Urinary bladder (tissue), 3 donors: ENCODE measurements at regions not wholly inside any gene's neighbourhood (a gene's known extent, or its start where the extent isn't known, plus 50 kb on each side); places are given as distances from the start of the nearest gene placed in this dataset.
"Not testable (repeated sequence)": the region's sequence is repeated elsewhere in the genome, so short reads cannot be mapped to it uniquely, and the experiment has no call there.

Source experiments
- DNase-seq: peaks from one replicate; pipeline ENCODE4 v3.0.0-alpha.2; 2015; ENCODE audit errors: extremely low spot score
- H3K27ac ChIP-seq: one replicate; pipeline ENCODE4 v1.5.1; 2013; ENCODE audit warnings: low read depth, mild to moderate bottlenecking, moderate library complexity
- H3K36me3 ChIP-seq: one replicate; pipeline ENCODE4 v1.6.1; 2013; ENCODE audit warnings: mild to moderate bottlenecking, moderate library complexity; ENCODE audit not compliant: insufficient read depth
- H3K4me1 ChIP-seq: one replicate; pipeline ENCODE4 v1.6.1; 2013; ENCODE audit warnings: mild to moderate bottlenecking, moderate library complexity; ENCODE audit not compliant: insufficient read depth
- H3K4me3 ChIP-seq: one replicate; pipeline ENCODE4 v1.5.1; 2013; ENCODE audit warnings: low read depth, low read length
- WGBS: extraction: QIAGEN DNeasy Blood & Tissue Kit; methylation state at CpG from one replicate; pipeline ENCODE4 v1.1.7; 2013; 5-methylcytosine and 5-hydroxymethylcytosine counted together
- donor health status: healthy with polysubstance abuse.
- donor health status: healthy.

DNA sequence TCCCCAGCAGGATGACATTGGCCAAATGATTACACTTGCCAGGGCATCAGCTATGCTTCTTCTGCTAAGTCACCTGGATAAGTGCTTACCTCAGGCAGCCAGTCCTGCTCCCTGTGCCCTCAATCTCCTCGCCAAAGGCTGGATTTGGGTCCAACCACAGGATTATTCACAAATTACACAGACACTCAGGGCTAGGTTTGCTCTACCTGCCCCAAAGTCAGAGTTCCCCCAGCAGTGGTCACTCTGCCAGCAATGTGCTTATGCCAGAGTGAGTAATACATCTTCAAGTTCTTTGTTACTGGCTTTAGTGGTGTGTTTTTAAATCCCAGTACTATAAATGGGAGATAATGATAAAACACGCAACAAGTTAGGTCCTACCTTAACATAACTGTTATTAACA is 189.7 kb upstream of the SEMA3D start:
- 94% methylated on average over 2 of the region's 2 CpGs for WGBS
- DNase-seq: no peak
- Histone ChIP-seq H3K4me3 (no peak overlapping the region), H3K36me3 (no peaks in the 10 kb centered on the region), H3K27ac (no peak overlapping the region), H3K4me1 (no peaks in the 10 kb centered on the region)

DNA sequence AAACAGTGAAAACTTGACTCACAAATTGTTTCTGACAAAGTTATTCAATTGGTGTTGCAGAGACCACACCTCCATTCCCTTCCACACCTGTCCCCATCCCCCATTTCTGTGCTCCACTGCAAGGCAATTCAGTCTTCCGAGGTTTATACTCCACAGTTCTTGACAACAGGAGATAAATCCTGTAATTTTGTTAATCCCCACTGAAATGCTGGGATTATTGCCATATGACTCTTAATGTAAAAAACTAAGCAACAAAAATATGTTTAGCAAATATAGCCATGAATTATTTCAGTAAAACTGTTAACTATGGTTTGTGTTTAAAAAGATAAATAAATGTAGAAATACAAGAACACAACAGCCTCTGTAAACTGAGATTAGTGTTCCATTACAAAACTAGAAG is 170.1 kb upstream of the SEMA3D start:
- no peak overlapping the region for H3K4me3 ChIP-seq
- H3K4me1 ChIP-seq: no peaks in the 10 kb centered on the region
- no peaks in the 10 kb centered on the region for H3K36me3 ChIP-seq
- DNase-seq: no peak
- H3K27ac ChIP-seq: no peak overlapping the region
- WGBS: 62% methylated on average over 1 of the region's 1 CpG

DNA sequence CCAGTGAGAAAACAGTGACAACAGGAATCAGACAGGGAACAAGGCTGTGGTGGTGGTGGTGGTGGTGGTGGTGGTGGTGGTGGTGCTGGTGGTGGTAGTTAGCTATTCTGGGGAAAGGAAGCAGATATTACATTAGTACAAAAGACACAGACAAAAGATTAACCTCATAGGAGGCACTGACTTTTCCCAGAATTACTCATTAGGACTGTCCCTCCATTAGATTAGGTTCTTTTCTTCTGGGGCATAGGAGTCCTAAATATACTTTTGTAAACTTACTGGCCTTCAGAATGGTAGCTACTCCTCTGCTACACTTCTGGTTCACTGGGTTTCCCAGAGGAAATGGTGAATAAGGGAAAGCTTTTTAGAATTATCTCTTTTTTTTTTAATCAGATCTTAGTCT is 156.6 kb upstream of the SEMA3D start:
- Histone ChIP-seq H3K27ac (no peak overlapping the region), H3K4me1 (no peaks in the 10 kb centered on the region), H3K4me3 (no peak overlapping the region), H3K36me3 (no peaks in the 10 kb centered on the region)
- no peak for DNase-seq

DNA sequence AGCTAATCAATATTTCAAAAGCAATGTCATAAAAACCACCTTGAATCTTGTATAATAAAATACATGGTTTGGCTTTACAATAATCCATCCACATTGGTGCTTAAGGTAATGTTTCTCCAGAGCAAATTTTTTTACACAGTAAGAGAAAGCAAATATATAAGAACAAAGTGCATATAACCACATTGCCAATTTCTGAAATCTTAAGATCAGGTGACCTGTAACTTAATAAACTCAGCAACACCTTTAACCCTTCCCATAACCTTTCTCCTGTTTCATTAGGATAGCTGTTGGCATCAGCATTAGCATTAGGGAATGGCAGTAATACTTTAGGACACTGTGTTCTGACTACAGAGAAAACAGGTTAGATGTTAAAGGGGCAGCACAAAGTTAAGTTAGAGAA is 155.9 kb upstream of the SEMA3D start:
- Histone ChIP-seq H3K4me1 (no peaks in the 10 kb centered on the region), H3K36me3 (no peaks in the 10 kb centered on the region), H3K4me3 (no peak overlapping the region), H3K27ac (no peak overlapping the region)
- DNase-seq: no peak

DNA sequence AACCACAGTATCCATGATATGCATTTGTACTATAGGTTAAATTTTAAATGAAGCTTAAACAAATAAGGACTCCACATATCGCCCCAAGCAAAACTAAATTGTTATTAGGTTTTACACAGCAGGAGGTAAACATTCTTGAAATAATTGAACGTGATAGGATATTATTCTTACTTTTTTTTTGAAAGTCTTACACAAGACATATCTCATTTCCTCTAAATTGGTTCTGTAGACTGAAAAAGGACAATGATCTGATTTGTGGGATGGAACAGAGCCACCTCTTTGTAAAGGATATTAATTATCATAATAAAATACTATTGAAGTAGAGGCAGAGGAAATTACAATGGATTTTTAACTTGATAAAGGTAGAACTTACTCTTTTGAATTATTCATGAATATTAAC is 155.1 kb upstream of the SEMA3D start:
- H3K27ac ChIP-seq: no peak overlapping the region
- H3K4me3 ChIP-seq: no peak overlapping the region
- H3K36me3 ChIP-seq: no peaks in the 10 kb centered on the region
- WGBS: 73% methylated on average over 2 of the region's 2 CpGs
- no peak for DNase-seq
- H3K4me1 ChIP-seq: no peaks in the 10 kb centered on the region

DNA sequence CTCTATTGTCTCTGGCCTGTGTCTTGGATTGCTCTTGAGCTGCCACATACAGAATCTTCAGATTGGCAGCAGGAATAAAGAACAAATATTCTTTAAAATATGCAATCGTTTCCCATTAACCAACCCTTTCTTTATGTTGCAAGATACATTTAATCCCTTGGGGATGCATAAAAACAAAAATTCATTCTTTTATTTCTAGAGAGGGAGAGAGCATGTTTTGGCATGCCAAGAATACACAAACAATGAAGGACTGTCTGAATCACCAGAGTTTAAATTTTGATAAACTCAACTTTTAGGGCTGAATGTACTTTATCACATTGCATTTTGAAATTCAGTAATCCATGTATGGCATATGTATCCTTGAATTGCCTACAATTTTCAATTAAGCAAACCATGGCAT is 154.3 kb upstream of the SEMA3D start:
- Histone ChIP-seq H3K27ac (no peak overlapping the region), H3K4me1 (no peaks in the 10 kb centered on the region), H3K36me3 (no peaks in the 10 kb centered on the region), H3K4me3 (no peak overlapping the region)
- 46% methylated on average over 1 of the region's 1 CpG for WGBS
- DNase-seq: no peak

DNA sequence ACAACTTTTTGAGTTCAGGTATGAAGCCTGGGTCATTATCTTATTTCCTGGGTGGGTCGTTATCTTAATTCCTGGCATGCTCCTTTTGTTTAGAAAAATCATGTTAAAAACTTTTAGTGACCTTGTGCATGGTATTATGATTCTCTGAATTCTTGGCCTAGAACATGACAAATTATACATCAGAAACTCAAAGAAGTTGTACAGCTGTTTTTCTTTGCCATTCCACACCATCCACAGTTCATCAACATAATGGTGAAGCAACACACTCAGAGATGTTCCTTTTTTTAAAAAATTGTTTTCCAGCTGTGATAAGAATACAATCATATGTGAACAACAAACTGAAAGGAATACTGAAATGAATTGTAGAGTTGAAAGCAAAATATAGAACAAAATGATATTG is 149.2 kb upstream of the SEMA3D start:
- no peaks in the 10 kb centered on the region for H3K36me3 ChIP-seq
- H3K4me3 ChIP-seq: no peak overlapping the region
- 58% methylated on average over 1 of the region's 1 CpG for WGBS

DNA sequence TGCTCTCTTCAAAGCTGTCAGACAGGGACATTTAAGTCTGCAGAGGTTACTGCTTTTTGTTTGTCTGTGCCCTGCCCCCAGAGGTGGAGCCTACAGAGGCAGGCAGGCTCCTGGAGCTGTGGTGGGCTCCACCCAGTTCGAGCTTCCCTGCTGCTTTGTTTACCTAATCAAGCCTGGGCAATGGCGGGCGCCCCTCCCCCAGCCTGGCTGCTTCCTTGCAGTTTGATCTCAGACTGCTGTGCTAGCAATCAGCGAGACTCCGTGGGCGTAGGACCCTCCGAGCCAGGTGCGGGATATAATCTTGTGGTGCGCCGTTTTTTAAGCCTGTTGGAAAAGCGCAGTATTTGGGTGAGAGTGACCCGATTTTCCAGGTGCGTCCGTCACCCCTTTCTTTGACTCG is 148.3 kb upstream of the SEMA3D start:
- H3K36me3 ChIP-seq, H3K4me1 ChIP-seq, H3K27ac ChIP-seq, H3K4me3 ChIP-seq, DNase-seq: not testable (repeated sequence)
- 75% methylated on average over 15 of the region's 15 CpGs for WGBS

More for the DNA sequence above, 149.2 kb upstream of the SEMA3D start:
- no peaks in the 10 kb centered on the region for H3K4me1 ChIP-seq
- H3K27ac ChIP-seq: no peak overlapping the region
- DNase-seq: no peak

DNA sequence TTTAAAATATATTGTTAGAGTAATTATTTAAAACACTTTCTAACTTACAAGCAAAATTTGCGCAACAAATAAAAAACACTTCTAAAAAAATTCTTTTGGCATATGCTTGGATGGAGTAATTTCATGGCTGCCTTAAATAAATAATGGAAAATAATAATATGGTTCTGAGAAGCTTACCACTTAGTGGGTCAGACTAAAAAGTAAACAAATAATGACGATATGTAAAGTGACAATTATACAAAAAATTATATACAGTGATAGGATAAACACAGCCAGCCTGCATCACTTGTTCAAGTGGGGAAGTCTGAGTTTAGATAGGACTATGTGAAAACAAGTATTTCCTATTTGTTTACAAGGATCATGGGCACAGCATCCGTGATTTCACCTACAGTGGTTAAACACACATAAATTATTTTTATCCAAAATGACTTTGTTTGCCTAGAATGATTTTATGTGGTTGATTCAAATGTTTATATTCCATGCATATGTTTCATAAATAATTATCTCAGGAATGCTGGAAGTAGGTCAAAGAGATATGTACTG is 141.7 kb upstream of the SEMA3D start:
- no peak for DNase-seq
- Histone ChIP-seq H3K27ac (no peak overlapping the region), H3K4me1 (no peaks in the 10 kb centered on the region), H3K36me3 (no peaks in the 10 kb centered on the region), H3K4me3 (no peak overlapping the region)
- WGBS: 64% methylated on average over 3 of the region's 3 CpGs

DNA sequence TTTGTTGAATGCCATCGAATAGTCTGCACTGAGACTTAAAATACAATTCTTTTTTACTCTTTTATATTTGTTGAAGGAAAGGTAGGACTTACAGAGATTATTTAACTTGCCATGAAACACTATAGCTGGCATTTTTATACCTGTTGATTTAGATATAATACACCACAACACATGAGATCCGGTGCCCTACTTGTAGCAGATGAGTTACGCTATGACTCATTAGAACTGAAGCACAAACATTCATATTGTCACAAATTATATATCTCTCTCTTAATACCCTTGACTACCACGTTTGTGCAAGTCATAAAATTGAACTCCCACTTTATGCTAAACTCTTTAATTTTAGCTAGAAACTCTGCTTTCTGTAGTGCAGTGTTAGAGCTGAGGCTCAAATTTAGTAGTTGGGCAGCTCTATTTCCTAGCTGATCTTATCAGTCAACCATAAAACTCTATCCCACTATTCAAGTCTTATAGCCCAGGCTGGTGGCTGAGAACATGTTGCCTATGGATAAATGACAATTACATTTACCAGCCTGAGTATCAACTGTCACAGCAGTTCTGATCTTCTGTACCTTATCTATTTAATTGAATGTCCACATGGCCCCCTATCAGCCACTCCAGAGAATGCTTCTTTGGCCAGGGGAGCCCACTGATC is 137.4 kb upstream of the SEMA3D start:
- no peak for DNase-seq
- Histone ChIP-seq H3K4me3 (no peak overlapping the region), H3K27ac (no peak overlapping the region), H3K4me1 (no peaks in the 10 kb centered on the region), H3K36me3 (no peaks in the 10 kb centered on the region)
- WGBS: 75% methylated on average over 4 of the region's 4 CpGs

DNA sequence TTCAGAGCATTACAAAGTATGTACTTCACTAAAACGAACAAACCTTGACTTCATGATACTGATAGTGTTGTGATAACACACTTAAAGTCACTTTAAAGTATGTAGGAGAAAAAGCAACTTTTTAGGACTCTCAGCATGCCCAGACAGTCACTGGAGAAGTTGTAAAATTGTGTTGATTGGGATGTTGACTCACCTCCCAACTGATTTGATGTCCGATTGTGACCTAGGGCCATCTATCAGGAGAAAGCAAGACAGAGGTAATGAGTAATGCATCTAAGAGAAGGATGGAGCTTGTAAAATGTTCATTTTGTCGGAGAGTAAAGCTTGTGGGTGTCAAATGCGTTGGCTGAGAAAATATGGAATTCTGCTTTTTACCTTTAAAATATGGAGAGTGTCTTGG is 135.4 kb upstream of the SEMA3D start:
- peak; percentile 32 for DNase-seq
- no peak overlapping the region for H3K27ac ChIP-seq
- H3K36me3 ChIP-seq: no peaks in the 10 kb centered on the region
- no peak overlapping the region for H3K4me3 ChIP-seq
- no peaks in the 10 kb centered on the region for H3K4me1 ChIP-seq
- 68% methylated on average over 4 of the region's 4 CpGs for WGBS

DNA sequence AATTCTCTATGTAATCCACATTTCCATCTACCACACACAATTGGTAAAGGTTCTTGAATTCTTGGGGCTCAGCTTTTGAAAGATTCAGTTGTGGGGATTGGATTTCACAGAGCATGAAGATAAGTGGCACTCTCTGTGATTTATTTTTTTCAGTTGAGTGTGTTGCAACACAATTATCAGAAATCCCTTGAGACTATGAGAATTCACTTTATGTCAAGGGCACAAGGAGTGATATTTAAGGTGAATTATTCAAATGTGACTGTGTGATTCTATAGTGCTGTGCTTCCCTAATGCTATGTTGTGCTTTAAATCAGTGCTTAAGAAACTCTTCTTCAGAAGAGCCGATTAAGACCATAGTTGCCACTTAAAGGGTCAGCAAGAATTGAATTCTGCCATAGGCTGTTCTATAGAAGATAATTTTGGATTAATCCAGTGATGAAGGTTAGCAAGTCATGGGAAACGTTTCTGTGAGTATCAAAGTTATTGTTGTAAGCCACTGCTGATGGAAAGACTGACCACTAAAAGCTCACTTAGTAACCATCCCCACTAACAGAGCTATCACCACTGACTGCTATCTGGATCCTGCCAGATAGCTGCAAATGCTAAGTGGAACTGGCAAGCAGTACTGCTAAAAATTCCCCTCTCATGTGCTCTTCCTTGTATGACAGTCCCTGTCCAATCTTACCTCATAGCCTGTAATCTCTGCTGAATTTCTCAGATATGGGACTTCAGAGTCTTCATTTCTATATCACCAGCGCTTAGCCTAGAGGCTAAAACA is 134.0 kb upstream of the SEMA3D start:
- H3K4me3 ChIP-seq: no peak overlapping the region
- no peak for DNase-seq
- no peaks in the 10 kb centered on the region for H3K36me3 ChIP-seq
- no peak overlapping the region for H3K27ac ChIP-seq
- 60% methylated on average over 3 of the region's 3 CpGs for WGBS
- no peaks in the 10 kb centered on the region for H3K4me1 ChIP-seq

DNA sequence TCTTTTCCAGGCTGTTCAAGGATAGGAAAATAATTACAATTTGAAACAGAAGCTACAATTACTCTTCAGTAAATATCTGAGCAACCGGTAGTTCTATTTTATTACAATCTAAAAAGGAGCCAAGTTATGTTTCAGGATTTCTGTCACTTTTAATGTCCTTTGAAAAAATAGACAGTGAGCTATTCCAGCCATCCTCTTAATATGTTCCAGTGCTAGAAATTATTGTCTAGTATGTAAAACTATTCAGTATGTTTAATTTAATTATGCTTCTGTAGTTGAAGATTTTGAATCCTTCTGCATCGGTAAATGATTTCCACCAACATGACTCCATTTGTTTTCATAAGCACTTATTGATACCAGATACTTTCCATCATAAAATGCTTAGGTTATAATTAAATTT is 129.6 kb upstream of the SEMA3D start:
- Histone ChIP-seq H3K36me3 (no peaks in the 10 kb centered on the region), H3K4me1 (no peaks in the 10 kb centered on the region), H3K27ac (no peak overlapping the region), H3K4me3 (no peak overlapping the region)
- DNase-seq: no peak
- 60% methylated on average over 2 of the region's 2 CpGs for WGBS

DNA sequence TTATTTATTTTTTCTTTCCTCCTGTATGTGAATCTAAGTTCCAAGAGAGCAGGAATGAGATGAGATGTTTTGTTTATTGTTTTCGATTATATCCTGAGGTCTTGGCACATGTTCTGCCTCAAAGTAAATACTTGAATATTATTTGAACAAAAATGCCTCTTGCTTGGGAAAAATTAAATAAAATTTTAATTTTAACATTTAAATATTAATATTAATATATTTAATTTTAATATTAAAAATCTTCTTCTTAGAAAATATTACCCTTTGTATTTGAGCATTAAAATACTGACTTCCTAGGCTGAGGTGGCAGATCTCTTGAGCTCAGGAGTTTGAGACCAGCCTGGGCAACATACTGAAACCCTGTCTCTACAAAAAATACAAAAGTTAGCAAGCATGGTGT is 123.4 kb upstream of the SEMA3D start:
- Histone ChIP-seq H3K4me3 (no peak overlapping the region), H3K36me3 (no peaks in the 10 kb centered on the region), H3K4me1 (no peaks in the 10 kb centered on the region), H3K27ac (no peak overlapping the region)
- no peak for DNase-seq
- WGBS: 74% methylated on average over 1 of the region's 1 CpG
